ENCODE measurements at regions not wholly inside any gene's neighbourhood (a gene's known extent, or its start where the extent isn't known, plus 50 kb on each side); places are given as distances from the start of the nearest gene placed in this dataset.

GRCh38 chr13:88908961-88909441 lies 1237.8 kb downstream of the SLITRK5 start:
- Mint-ChIP-seq H3K27me3 (no peaks in the 10 kb centered on the region), H3K27ac (no peak overlapping the region), H3K4me1 (no peaks in the 10 kb centered on the region), H3K4me3 (no peak overlapping the region), H3K36me3 (ENCODE audit: low read depth) (no peaks in the 10 kb centered on the region)
- no peak for ATAC-seq
- H3K9me3 ChIP-seq (ENCODE audit: control insufficient read depth, low read length, poor library complexity, severe bottlenecking) = no peaks in the 10 kb centered on the region
- no peak for DNase-seq

- no peaks in the 10 kb centered on the region for H3K9me3 ChIP-seq (ENCODE audit: control insufficient read depth, low read length, poor library complexity, severe bottlenecking)
- no peaks in the 10 kb centered on the region for H3K4me1 Mint-ChIP-seq
- no peak overlapping the region for H3K4me3 Mint-ChIP-seq
- ATAC-seq = no peak
- DNase-seq = no peak
- no peaks in the 10 kb centered on the region for H3K27me3 Mint-ChIP-seq
- no peak overlapping the region for H3K27ac Mint-ChIP-seq
- H3K36me3 Mint-ChIP-seq (ENCODE audit: low read depth) = no peaks in the 10 kb centered on the region
Observed at GRCh38 chr13:88919970-88920628, 1248.9 kb downstream of the SLITRK5 start.

GRCh38 chr13:88925954-88926353 lies 1254.8 kb downstream of the SLITRK5 start:
- no peak for ATAC-seq
- H3K4me1 Mint-ChIP-seq = no peaks in the 10 kb centered on the region
- DNase-seq = no peak
- no peaks in the 10 kb centered on the region for H3K36me3 Mint-ChIP-seq (ENCODE audit: low read depth)
- H3K27ac Mint-ChIP-seq = no peak overlapping the region
- H3K4me3 Mint-ChIP-seq = no peak overlapping the region
- H3K9me3 ChIP-seq (ENCODE audit: control insufficient read depth, low read length, poor library complexity, severe bottlenecking) = no peaks in the 10 kb centered on the region
- H3K27me3 Mint-ChIP-seq = no peaks in the 10 kb centered on the region

GRCh38 chr13:88926890-88927502 lies 1255.8 kb downstream of the SLITRK5 start:
- Mint-ChIP-seq H3K27ac (no peak overlapping the region), H3K4me3 (no peak overlapping the region), H3K36me3 (ENCODE audit: low read depth) (no peaks in the 10 kb centered on the region), H3K4me1 (no peaks in the 10 kb centered on the region), H3K27me3 (no peaks in the 10 kb centered on the region)
- H3K9me3 ChIP-seq (ENCODE audit: control insufficient read depth, low read length, poor library complexity, severe bottlenecking) = peaks cover 2% of the 10 kb centered on the region
- no peak for DNase-seq
- ATAC-seq = no peak

- H3K27me3 Mint-ChIP-seq = no peaks in the 10 kb centered on the region
- no peak for DNase-seq
- no peak overlapping the region for H3K27ac Mint-ChIP-seq
- H3K4me1 Mint-ChIP-seq = no peaks in the 10 kb centered on the region
- no peaks in the 10 kb centered on the region for H3K36me3 Mint-ChIP-seq (ENCODE audit: low read depth)
- peaks cover 2% of the 10 kb centered on the region for H3K9me3 ChIP-seq (ENCODE audit: control insufficient read depth, low read length, poor library complexity, severe bottlenecking)
- no peak for ATAC-seq
- H3K4me3 Mint-ChIP-seq = no peak overlapping the region
Observed at GRCh38 chr13:88932950-88933349, 1261.8 kb downstream of the SLITRK5 start.

- ATAC-seq (no peak), DNase-seq (no peak)
- no peaks in the 10 kb centered on the region for H3K9me3 ChIP-seq (ENCODE audit: control insufficient read depth, low read length, poor library complexity, severe bottlenecking)
- H3K36me3 Mint-ChIP-seq (ENCODE audit: low read depth) = no peaks in the 10 kb centered on the region
- H3K27me3 Mint-ChIP-seq = no peaks in the 10 kb centered on the region
- no peaks in the 10 kb centered on the region for H3K4me1 Mint-ChIP-seq
- H3K4me3 Mint-ChIP-seq = no peak overlapping the region
- H3K27ac Mint-ChIP-seq = no peak overlapping the region
Observed at GRCh38 chr13:88937384-88937783, 1266.2 kb downstream of the SLITRK5 start.

GRCh38 chr13:88945793-88946192 lies 1274.6 kb downstream of the SLITRK5 start:
- Mint-ChIP-seq H3K27me3 (no peaks in the 10 kb centered on the region), H3K4me1 (no peaks in the 10 kb centered on the region), H3K4me3 (no peak overlapping the region)

GRCh38 chr13:88948501-88948900 lies 1277.3 kb downstream of the SLITRK5 start:
- Mint-ChIP-seq H3K4me3 (no peak overlapping the region), H3K27me3 (no peaks in the 10 kb centered on the region), H3K36me3 (ENCODE audit: low read depth) (no peaks in the 10 kb centered on the region), H3K4me1 (no peaks in the 10 kb centered on the region), H3K27ac (no peak overlapping the region)
- DNase-seq (no peak), ATAC-seq (no peak)
- no peaks in the 10 kb centered on the region for H3K9me3 ChIP-seq (ENCODE audit: control insufficient read depth, low read length, poor library complexity, severe bottlenecking)

More at GRCh38 chr13:88945793-88946192, 1274.6 kb downstream of the SLITRK5 start:
- H3K36me3 Mint-ChIP-seq (ENCODE audit: low read depth) = no peaks in the 10 kb centered on the region
- no peak for ATAC-seq
- no peaks in the 10 kb centered on the region for H3K9me3 ChIP-seq (ENCODE audit: control insufficient read depth, low read length, poor library complexity, severe bottlenecking)
- no peak overlapping the region for H3K27ac Mint-ChIP-seq
- DNase-seq = no peak

- ATAC-seq (no peak), DNase-seq (no peak)
- no peak overlapping the region for H3K27ac Mint-ChIP-seq
- no peaks in the 10 kb centered on the region for H3K9me3 ChIP-seq (ENCODE audit: control insufficient read depth, low read length, poor library complexity, severe bottlenecking)
- H3K4me3 Mint-ChIP-seq = no peak overlapping the region
- no peaks in the 10 kb centered on the region for H3K4me1 Mint-ChIP-seq
- H3K36me3 Mint-ChIP-seq (ENCODE audit: low read depth) = no peaks in the 10 kb centered on the region
- no peaks in the 10 kb centered on the region for H3K27me3 Mint-ChIP-seq
Observed at GRCh38 chr13:88958821-88959220, 1287.7 kb downstream of the SLITRK5 start.

GRCh38 chr13:88976466-88976865 lies 1305.3 kb downstream of the SLITRK5 start:
- Mint-ChIP-seq H3K4me1 (no peaks in the 10 kb centered on the region), H3K4me3 (no peak overlapping the region), H3K36me3 (ENCODE audit: low read depth) (no peaks in the 10 kb centered on the region), H3K27ac (no peak overlapping the region), H3K27me3 (no peaks in the 10 kb centered on the region)
- no peak for ATAC-seq
- H3K9me3 ChIP-seq (ENCODE audit: control insufficient read depth, low read length, poor library complexity, severe bottlenecking) = peaks cover 2% of the 10 kb centered on the region
- DNase-seq = no peak

GRCh38 chr13:88978607-88979006 lies 1307.4 kb downstream of the SLITRK5 start:
- Mint-ChIP-seq H3K27me3 (no peaks in the 10 kb centered on the region), H3K4me1 (no peaks in the 10 kb centered on the region), H3K36me3 (ENCODE audit: low read depth) (no peaks in the 10 kb centered on the region), H3K4me3 (no peak overlapping the region), H3K27ac (no peak overlapping the region)
- no peaks in the 10 kb centered on the region for H3K9me3 ChIP-seq (ENCODE audit: control insufficient read depth, low read length, poor library complexity, severe bottlenecking)
- ATAC-seq (no peak), DNase-seq (no peak)

- no peaks in the 10 kb centered on the region for H3K27me3 Mint-ChIP-seq
- H3K27ac Mint-ChIP-seq = no peak overlapping the region
- ATAC-seq (no peak), DNase-seq (no peak)
- no peaks in the 10 kb centered on the region for H3K4me1 Mint-ChIP-seq
- H3K9me3 ChIP-seq (ENCODE audit: control insufficient read depth, low read length, poor library complexity, severe bottlenecking) = no peaks in the 10 kb centered on the region
- no peaks in the 10 kb centered on the region for H3K36me3 Mint-ChIP-seq (ENCODE audit: low read depth)
- no peak overlapping the region for H3K4me3 Mint-ChIP-seq
Observed at GRCh38 chr13:88979465-88980175, 1308.4 kb downstream of the SLITRK5 start.

GRCh38 chr13:89003656-89004055 lies 1332.5 kb downstream of the SLITRK5 start:
- Mint-ChIP-seq H3K4me1 (no peaks in the 10 kb centered on the region), H3K27me3 (no peaks in the 10 kb centered on the region), H3K36me3 (ENCODE audit: low read depth) (no peaks in the 10 kb centered on the region), H3K27ac (no peak overlapping the region), H3K4me3 (no peak overlapping the region)
- DNase-seq (no peak), ATAC-seq (no peak)
- peaks cover 2% of the 10 kb centered on the region for H3K9me3 ChIP-seq (ENCODE audit: control insufficient read depth, low read length, poor library complexity, severe bottlenecking)

Measured in T-helper 17 cell (primary cell).